CD14-positive monocyte (primary cell): ENCODE measurements at regions not wholly inside any gene's neighbourhood (a gene's known extent, or its start where the extent isn't known, plus 50 kb on each side); places are given as distances from the start of the nearest gene placed in this dataset.

Source experiments
- DNase-seq, 3 donors: peaks; one replicate each; pipeline ENCODE4 v3.0.0-alpha.2; 2011 to 2022
- H2AFZ ChIP-seq: 2 replicates; pipeline ENCODE4 v1.6.0; 2012; ENCODE audit warnings: mild to moderate bottlenecking, low read depth, low read length, inconsistent platforms; ENCODE audit not compliant: insufficient read depth, poor library complexity, severe bottlenecking
- H3K27ac ChIP-seq, 2 donors: 1 replicate in 1 of 2; 2 replicates in 1 of 2; pipeline ENCODE4 v1.5.1; 2012 to 2013; ENCODE audit warnings: low read length in 2 of 2, control low read depth in 1 of 2, inconsistent platforms in 1 of 2, low read depth in 1 of 2, mild to moderate bottlenecking in 1 of 2
- H3K27me3 ChIP-seq, 2 donors: one replicate each; pipeline versions ENCODE4 v1.6.0 to v1.6.1; 2011 to 2013; ENCODE audit warnings: low read length in 2 of 2; ENCODE audit not compliant: control insufficient read depth in 2 of 2, insufficient read depth in 2 of 2
- H3K36me3 ChIP-seq, 2 donors: replicated peaks in 1 of 2; 1 replicate in 1 of 2; 2 replicates in 1 of 2; pipeline versions ENCODE4 v1.5.1 to v1.6.1; 2012 to 2013; ENCODE audit warnings: low read length in 2 of 2, control low read depth in 1 of 2, inconsistent platforms in 1 of 2, mild to moderate bottlenecking in 1 of 2; ENCODE audit not compliant: insufficient read depth in 2 of 2, control insufficient read depth in 1 of 2
- H3K4me1 ChIP-seq, 2 donors: 1 replicate in 1 of 2; 2 replicates in 1 of 2; pipeline versions ENCODE4 v1.5.1 to v1.6.1; 2012 to 2013; ENCODE audit warnings: low read length in 2 of 2, control low read depth in 1 of 2, inconsistent platforms in 1 of 2, mild to moderate bottlenecking in 1 of 2, moderate library complexity in 1 of 2; ENCODE audit not compliant: insufficient read depth in 2 of 2, control insufficient read depth in 1 of 2
- H3K4me2 ChIP-seq: replicated peaks from 2 replicates; pipeline ENCODE3; 2012; ENCODE audit warnings: low read length, moderate library complexity, mild to moderate bottlenecking; ENCODE audit not compliant: poor library complexity, severe bottlenecking; ENCODE audit errors: extremely low read depth
- H3K4me3 ChIP-seq, 3 experiments: fragments of 200-600 bp in 1 of 3; sonication (generic) in 1 of 3; replicated peaks in 1 of 3; 1 replicate in 2 of 3; 2 replicates in 1 of 3; pipeline ENCODE4 v1.5.1; 2011 to 2013; ENCODE audit warnings: low read length in 3 of 3, mild to moderate bottlenecking in 3 of 3, control low read depth in 2 of 3, low read depth in 2 of 3, inconsistent platforms in 1 of 3, moderate library complexity in 1 of 3
- H3K79me2 ChIP-seq: 2 replicates; pipeline ENCODE4 v1.6.0; 2012; ENCODE audit warnings: mild to moderate bottlenecking, control low read depth, inconsistent platforms, low read length, moderate library complexity; ENCODE audit not compliant: insufficient read depth
- H3K9ac ChIP-seq: 2 replicates; pipeline ENCODE4 v1.6.0; 2017; ENCODE audit warnings: low read length, mild to moderate bottlenecking; ENCODE audit not compliant: insufficient read depth, poor library complexity, severe bottlenecking
- H3K9me3 ChIP-seq, 2 donors: replicated peaks in 1 of 2; 1 replicate in 1 of 2; 2 replicates in 1 of 2; pipeline versions ENCODE4 v1.5.1 to v1.6.1; 2012 to 2013; ENCODE audit warnings: low read length in 2 of 2, control low read depth in 1 of 2; ENCODE audit not compliant: control insufficient read depth in 1 of 2, insufficient read depth in 1 of 2
- H4K20me1 ChIP-seq: 2 replicates; pipeline ENCODE4 v1.6.0; 2012; ENCODE audit warnings: mild to moderate bottlenecking, low read length, control low read depth, moderate library complexity; ENCODE audit not compliant: insufficient read depth
- H3K27ac Mint-ChIP-seq, 7 donors: one replicate each; pipeline ENCODE4 v1.8.0; 2020; ENCODE audit warnings: mild to moderate bottlenecking in 7 of 7, mixed read lengths in 7 of 7, moderate library complexity in 6 of 7, inconsistent platforms in 2 of 7
- H3K27me3 Mint-ChIP-seq, 3 donors: one replicate each; pipeline ENCODE4 v1.8.0; 2021 to 2022; ENCODE audit warnings: low read depth in 3 of 3, mild to moderate bottlenecking in 3 of 3, mixed read lengths in 3 of 3, moderate library complexity in 3 of 3, inconsistent platforms in 1 of 3
- H3K36me3 Mint-ChIP-seq, 2 donors: one replicate each; pipeline ENCODE4 v1.8.0; 2020; ENCODE audit warnings: mixed read lengths in 2 of 2, inconsistent platforms in 1 of 2, mild to moderate bottlenecking in 1 of 2
- H3K4me1 Mint-ChIP-seq: one replicate; pipeline ENCODE4 v1.8.0; 2020; ENCODE audit warnings: mild to moderate bottlenecking, mixed read lengths
- H3K4me3 Mint-ChIP-seq, 2 donors: one replicate each; pipeline ENCODE4 v1.8.0; 2020; ENCODE audit warnings: mild to moderate bottlenecking in 2 of 2, mixed read lengths in 2 of 2, moderate library complexity in 1 of 2
- H3K9me3 Mint-ChIP-seq, 7 donors: one replicate each; pipeline ENCODE4 v1.8.0; 2020 to 2022; ENCODE audit warnings: mixed read lengths in 7 of 7, mild to moderate bottlenecking in 6 of 7, moderate library complexity in 6 of 7, inconsistent platforms in 2 of 7
- WGBS: methylation state at CpG from one replicate; pipeline ENCODE4 v1.1.5; 2013; ENCODE audit warnings: missing lambda C conversion rate; ENCODE audit not compliant: insufficient coverage; 5-methylcytosine and 5-hydroxymethylcytosine counted together
- intact Hi-C, 2 donors: fragments of 100-400 bp; cut with micrococcal nuclease; formaldehyde crosslinking; loops; one replicate each; pipeline versions ENCODE4 v1.15.0 to v1.15.1; 2023
- TF ChIP-seq, protein P1 (sequence below): fragments of 200-600 bp; IDR thresholded peaks from one replicate; pipeline ENCODE4 v1.8.0; 2022; ENCODE audit warnings: antibody characterized with exemption, mild to moderate bottlenecking

DNA sequence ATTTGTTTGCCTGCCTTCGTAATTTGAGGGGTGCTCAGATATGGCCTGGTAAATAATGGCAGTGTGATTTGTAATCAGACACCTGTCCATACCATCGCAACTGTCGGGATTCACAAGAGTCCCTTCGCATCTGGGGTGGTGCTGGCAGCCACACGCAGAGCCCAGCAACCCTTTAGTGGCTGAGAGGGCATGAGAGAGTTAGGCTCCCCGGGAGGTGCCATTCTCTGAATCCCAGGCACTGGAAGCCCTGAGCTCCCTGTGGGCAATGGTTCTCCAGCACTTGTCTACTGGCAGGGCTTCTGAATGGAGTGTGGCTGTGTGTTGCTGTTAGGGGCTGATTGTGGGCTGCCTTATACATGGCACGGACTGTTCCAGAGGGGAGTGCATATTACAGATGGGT, 230.1 kb downstream of the EBLN2 start:
- Histone ChIP-seq H3K79me2 (no peaks in the 10 kb centered on the region), H3K4me3 (no peak overlapping the region), H4K20me1 (no peaks in the 10 kb centered on the region), H3K9ac (no peak overlapping the region), H3K9me3 (no peaks in the 10 kb centered on the region), H3K27me3 (peaks cover 0 to 2% of the 10 kb centered on the region in 2 donors), H3K36me3 (no peaks in the 10 kb centered on the region), H3K4me2 (no peak overlapping the region), H3K27ac (no peak overlapping the region), H2AFZ (no peak overlapping the region), H3K4me1 (no peaks in the 10 kb centered on the region)
- Mint-ChIP-seq H3K4me1 (no peaks in the 10 kb centered on the region), H3K27ac (no peak overlapping the region), H3K4me3 (no peak overlapping the region), H3K36me3 (no peaks in the 10 kb centered on the region), H3K27me3 (peaks cover 0 to 15% (median 5%) of the 10 kb centered on the region in 3 donors), H3K9me3 (peaks cover 0 to 4% (median 2%) of the 10 kb centered on the region in 7 donors)
- DNase-seq = no peak
- TF ChIP-seq, protein P1, sequence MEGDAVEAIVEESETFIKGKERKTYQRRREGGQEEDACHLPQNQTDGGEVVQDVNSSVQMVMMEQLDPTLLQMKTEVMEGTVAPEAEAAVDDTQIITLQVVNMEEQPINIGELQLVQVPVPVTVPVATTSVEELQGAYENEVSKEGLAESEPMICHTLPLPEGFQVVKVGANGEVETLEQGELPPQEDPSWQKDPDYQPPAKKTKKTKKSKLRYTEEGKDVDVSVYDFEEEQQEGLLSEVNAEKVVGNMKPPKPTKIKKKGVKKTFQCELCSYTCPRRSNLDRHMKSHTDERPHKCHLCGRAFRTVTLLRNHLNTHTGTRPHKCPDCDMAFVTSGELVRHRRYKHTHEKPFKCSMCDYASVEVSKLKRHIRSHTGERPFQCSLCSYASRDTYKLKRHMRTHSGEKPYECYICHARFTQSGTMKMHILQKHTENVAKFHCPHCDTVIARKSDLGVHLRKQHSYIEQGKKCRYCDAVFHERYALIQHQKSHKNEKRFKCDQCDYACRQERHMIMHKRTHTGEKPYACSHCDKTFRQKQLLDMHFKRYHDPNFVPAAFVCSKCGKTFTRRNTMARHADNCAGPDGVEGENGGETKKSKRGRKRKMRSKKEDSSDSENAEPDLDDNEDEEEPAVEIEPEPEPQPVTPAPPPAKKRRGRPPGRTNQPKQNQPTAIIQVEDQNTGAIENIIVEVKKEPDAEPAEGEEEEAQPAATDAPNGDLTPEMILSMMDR = no peak
- WGBS = 72% methylated on average over 4 of the region's 7 CpGs
- intact Hi-C loops = no loop called here

DNA sequence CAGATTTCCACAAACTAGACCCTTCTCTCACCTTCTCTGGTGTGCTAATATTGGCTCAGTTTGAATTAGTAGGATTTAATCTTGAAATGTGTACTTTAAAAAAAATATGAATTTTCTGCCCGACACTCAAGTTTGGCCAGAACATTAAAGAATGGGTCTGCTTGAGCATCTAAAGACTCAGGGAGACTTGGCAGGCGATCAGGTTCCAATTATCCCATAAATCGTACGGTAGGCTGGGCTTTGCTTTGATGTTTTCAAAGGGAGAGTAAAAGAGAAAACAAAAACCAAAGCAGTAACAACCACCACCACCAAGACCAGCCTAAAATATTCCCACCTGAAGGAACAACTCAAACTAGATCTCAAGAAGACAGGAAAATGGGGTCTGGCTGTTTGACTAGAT, 230.8 kb downstream of the EBLN2 start:
- Histone ChIP-seq H3K9ac (no peak overlapping the region), H3K36me3 (no peaks in the 10 kb centered on the region), H4K20me1 (no peaks in the 10 kb centered on the region), H3K27me3 (peaks cover 0 to 2% of the 10 kb centered on the region in 2 donors), H3K4me1 (no peaks in the 10 kb centered on the region), H3K9me3 (no peaks in the 10 kb centered on the region), H3K79me2 (no peaks in the 10 kb centered on the region), H3K27ac (no peak overlapping the region), H2AFZ (no peak overlapping the region), H3K4me2 (no peak overlapping the region), H3K4me3 (no peak overlapping the region)
- WGBS = 100% methylated on average over 1 of the region's 4 CpGs
- TF ChIP-seq, protein P1 = no peak
- Mint-ChIP-seq H3K4me1 (no peaks in the 10 kb centered on the region), H3K27ac (peak overlapping the region in 1 of 7 donors; percentile 2), H3K4me3 (no peak overlapping the region), H3K36me3 (no peaks in the 10 kb centered on the region), H3K9me3 (peaks cover 0 to 4% (median 2%) of the 10 kb centered on the region in 7 donors), H3K27me3 (peaks cover 0 to 16% (median 5%) of the 10 kb centered on the region in 3 donors)
- DNase-seq = no peak
- intact Hi-C loops = no loop called here
